ENCODE measurements at regions not wholly inside any gene's neighbourhood (a gene's known extent, or its start where the extent isn't known, plus 50 kb on each side); places are given as distances from the start of the nearest gene placed in this dataset.

DNA sequence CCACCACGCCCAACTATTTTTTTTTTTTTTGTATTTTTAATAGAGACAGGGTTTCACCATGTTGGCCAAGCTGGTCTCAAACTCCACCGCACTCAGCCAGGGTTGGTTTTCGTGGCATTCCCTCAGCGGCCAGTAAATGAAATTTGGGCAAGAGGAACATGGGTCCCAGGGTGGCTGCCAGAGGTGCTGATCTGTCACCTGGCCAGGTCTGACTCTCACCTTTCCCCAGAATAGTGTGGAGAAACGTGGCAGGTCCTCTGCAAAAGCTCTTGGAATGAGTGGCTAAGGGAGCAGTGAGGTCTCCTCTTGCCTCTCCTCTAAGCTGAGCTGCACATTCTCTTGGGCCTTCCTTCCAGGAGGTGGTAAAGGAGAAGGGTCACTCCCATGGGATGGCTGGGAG, 170.1 kb downstream of the IRX2 start:
- no peak overlapping the region for H3K4me3 ChIP-seq
- H3K36me3 ChIP-seq: no peaks in the 10 kb centered on the region
- peaks cover 43% of the 10 kb centered on the region for H3K4me1 ChIP-seq
- H4K20me1 ChIP-seq: no peaks in the 10 kb centered on the region
- no peaks in the 10 kb centered on the region; the same call in 1 of the 2 replicates for H3K27me3 ChIP-seq
- H3K9ac ChIP-seq: no peak overlapping the region
- TF ChIP-seq Cebpa-rat (IDR thresholded peaks at IDR 0.05): no peak
- no peak overlapping the region for H3K4me2 ChIP-seq
- peaks cover 10% of the 10 kb centered on the region; the same call in 1 of the 2 replicates for H3K9me3 ChIP-seq
- no peak overlapping the region for H3K27ac ChIP-seq

DNA sequence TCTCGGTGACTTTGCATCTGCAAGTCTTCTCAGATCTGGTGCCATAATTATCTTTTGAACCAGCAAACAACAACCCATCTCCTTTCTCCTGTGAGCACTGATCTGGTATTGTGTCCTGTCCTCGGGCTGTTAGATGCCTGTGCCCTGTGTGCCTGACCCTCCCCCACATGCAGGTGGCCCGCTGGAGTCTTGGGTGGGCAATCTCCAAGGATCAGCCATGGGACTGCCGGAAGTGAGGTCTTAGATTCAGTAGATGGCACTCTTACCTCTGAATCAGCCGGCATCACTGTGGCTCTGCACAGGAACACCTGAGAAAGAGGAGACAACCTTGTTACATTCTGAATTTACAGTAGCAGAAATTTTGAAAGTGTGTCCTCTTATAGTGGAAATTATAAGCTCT, 172.4 kb downstream of the IRX2 start:
- no peak overlapping the region for H3K27ac ChIP-seq
- H3K27me3 ChIP-seq: no peaks in the 10 kb centered on the region; the same call in 1 of the 2 replicates
- no peak overlapping the region for H3K9ac ChIP-seq
- no peaks in the 10 kb centered on the region for H4K20me1 ChIP-seq
- no peak for TF ChIP-seq Cebpa-rat (IDR thresholded peaks at IDR 0.05)
- H3K9me3 ChIP-seq: peaks cover 5% of the 10 kb centered on the region; the same call in 1 of the 2 replicates
- no peaks in the 10 kb centered on the region for H3K36me3 ChIP-seq
- H3K4me1 ChIP-seq: peaks cover 47% of the 10 kb centered on the region
- no peak overlapping the region for H3K4me3 ChIP-seq
- peak overlapping the region; percentile 62 for H3K4me2 ChIP-seq

DNA sequence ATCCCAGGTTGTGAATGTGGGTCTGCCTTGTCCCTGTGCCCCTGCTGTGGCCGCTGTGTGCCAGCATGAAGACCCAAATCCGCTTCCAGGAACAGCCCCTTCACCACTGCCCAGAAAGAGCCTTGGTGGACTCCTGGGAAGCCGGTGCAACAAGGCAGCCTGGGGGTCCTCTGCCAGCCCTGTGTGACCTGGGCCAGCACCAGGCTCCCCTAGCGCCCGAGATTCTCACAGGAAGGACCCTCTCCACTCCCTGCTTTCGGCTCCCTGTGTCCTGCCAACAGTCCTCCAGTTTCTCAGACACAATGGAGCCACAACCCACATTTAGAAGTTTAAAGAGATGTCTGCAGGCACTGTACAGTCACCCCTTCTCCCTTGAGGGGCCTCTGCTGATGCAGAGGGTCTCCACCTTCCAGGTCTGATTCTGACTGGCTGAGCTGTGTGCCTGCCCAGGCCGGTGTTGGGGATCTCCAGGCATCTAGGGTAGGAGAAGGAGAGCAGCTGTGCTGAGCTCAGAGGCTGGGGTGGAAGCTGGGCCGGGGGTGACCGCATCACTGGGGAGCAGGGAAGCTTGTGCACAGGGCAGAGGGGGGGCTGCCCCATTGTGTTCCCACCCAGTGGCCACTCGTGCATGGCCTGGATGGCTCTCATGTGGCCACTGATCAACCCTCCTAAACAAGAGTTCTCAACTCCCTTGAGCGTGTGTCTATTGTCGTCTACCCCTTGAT, 174.0 kb downstream of the IRX2 start:
- H3K4me2 ChIP-seq: peak overlapping the region; percentile 31; the same call in 1 of the 2 replicates
- H3K27me3 ChIP-seq: no peaks in the 10 kb centered on the region; the same call in 1 of the 2 replicates

DNA sequence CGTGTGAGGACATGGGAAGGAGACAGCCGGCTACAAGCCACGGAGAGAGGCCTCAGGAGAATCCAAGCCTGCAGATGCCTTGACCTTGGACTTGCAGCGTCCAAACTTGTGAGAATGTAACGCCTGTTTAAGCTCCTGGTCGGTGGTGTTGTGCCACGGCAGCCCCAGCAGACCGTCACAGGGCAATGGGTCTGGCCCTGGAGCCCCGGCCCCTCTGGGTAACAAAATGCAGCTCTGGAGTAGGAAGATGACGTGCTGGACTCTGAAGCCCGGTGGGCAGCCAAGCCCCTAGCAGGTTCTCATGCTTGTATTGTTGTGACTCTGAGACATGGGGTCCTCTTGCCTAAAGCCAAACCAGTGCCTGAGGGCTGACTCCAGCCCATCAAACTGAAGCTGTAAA, 174.7 kb downstream of the IRX2 start:
- Histone ChIP-seq H3K27me3 (no peaks in the 10 kb centered on the region; the same call in 1 of the 2 replicates), H4K20me1 (no peaks in the 10 kb centered on the region), H3K4me1 (peaks cover 30% of the 10 kb centered on the region), H3K27ac (no peak overlapping the region), H3K9ac (no peak overlapping the region), H3K4me2 (no peak overlapping the region), H3K36me3 (no peaks in the 10 kb centered on the region), H3K4me3 (no peak overlapping the region), H3K9me3 (no peaks in the 10 kb centered on the region)
- no peak for TF ChIP-seq Cebpa-rat (IDR thresholded peaks at IDR 0.05)

More for the DNA sequence above, 174.0 kb downstream of the IRX2 start:
- TF ChIP-seq Cebpa-rat (IDR thresholded peaks at IDR 0.05): no peak
- Histone ChIP-seq H3K9ac (no peak overlapping the region), H3K4me1 (peaks cover 36% of the 10 kb centered on the region), H3K9me3 (no peaks in the 10 kb centered on the region), H3K4me3 (no peak overlapping the region), H4K20me1 (no peaks in the 10 kb centered on the region), H3K27ac (no peak overlapping the region), H3K36me3 (no peaks in the 10 kb centered on the region)

DNA sequence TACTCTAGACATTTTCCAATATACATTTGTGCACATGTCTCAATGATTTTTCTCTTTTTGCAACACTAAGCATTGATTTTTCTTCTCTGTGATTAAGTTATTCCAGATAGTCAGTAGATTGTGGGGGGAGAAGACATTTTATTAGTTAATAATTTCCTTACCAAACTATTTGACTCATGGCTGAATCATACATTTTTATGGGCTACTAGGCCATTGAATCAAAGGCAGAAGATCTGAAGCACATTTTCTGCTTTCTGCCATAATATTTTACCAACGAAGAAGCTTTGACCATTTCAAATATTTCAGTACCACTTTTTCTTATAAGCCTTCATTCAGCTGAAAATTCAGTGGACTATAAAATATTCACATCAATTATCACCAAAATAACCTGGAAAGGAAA, 175.6 kb downstream of the IRX2 start:
- H3K4me2 ChIP-seq: no peak overlapping the region
- no peaks in the 10 kb centered on the region for H4K20me1 ChIP-seq
- no peak overlapping the region for H3K4me3 ChIP-seq
- H3K9me3 ChIP-seq: no peaks in the 10 kb centered on the region
- peaks cover 25% of the 10 kb centered on the region for H3K4me1 ChIP-seq
- no peaks in the 10 kb centered on the region; the same call in 1 of the 2 replicates for H3K27me3 ChIP-seq
- no peak overlapping the region for H3K9ac ChIP-seq
- no peaks in the 10 kb centered on the region for H3K36me3 ChIP-seq
- no peak for TF ChIP-seq Cebpa-rat (IDR thresholded peaks at IDR 0.05)
- H3K27ac ChIP-seq: no peak overlapping the region

DNA sequence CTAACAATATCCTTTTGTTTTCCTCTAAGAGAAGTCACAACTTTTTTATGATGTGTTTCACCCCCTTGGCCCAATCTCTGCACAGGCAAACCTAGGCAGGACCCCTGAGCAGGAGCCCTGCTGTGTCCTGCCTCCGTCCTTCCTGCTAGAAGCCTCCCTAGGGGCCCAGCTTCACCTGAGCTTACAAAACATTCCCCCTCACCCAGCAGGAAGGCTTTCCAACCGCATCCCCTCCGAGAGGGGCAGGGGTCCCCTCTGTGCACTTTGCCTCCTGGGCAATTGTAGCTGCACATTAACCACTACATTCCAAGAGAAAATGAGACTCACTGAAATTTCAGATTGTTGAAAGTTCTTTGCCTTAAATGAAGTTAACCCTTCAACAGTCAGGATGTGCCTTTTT, 176.2 kb downstream of the IRX2 start:
- Histone ChIP-seq H3K4me2 (no peak overlapping the region; the same call in 1 of the 2 replicates), H4K20me1 (no peaks in the 10 kb centered on the region)

DNA sequence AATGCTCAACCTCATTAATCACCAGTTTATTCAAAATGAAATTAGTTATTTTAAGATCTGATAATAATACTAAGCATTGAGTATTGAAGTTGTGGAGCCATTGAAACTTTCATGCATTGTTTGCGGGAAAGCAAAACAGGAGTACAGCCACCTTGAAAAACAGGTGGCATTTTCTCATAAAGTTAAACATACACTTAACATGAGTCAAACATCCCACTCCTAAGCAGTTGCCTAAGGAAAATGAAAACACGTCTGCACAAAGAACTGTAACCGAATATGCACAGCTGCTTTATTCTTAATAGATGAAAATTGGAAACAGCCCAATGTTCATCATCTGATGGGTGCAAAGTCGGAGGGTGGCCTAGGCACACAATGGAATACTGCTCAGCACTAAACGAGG, 177.3 kb downstream of the IRX2 start:
- no peak for TF ChIP-seq Cebpa-rat (IDR thresholded peaks at IDR 0.05)
- H3K27ac ChIP-seq: no peak overlapping the region

More for the DNA sequence above, 176.2 kb downstream of the IRX2 start:
- H3K4me3 ChIP-seq: no peak overlapping the region
- no peak overlapping the region for H3K9ac ChIP-seq
- no peaks in the 10 kb centered on the region for H3K36me3 ChIP-seq
- no peak overlapping the region for H3K27ac ChIP-seq
- H3K27me3 ChIP-seq: no peaks in the 10 kb centered on the region; the same call in 1 of the 2 replicates
- no peaks in the 10 kb centered on the region for H3K9me3 ChIP-seq
- H3K4me1 ChIP-seq: peaks cover 27% of the 10 kb centered on the region
- no peak for TF ChIP-seq Cebpa-rat (IDR thresholded peaks at IDR 0.05)

DNA sequence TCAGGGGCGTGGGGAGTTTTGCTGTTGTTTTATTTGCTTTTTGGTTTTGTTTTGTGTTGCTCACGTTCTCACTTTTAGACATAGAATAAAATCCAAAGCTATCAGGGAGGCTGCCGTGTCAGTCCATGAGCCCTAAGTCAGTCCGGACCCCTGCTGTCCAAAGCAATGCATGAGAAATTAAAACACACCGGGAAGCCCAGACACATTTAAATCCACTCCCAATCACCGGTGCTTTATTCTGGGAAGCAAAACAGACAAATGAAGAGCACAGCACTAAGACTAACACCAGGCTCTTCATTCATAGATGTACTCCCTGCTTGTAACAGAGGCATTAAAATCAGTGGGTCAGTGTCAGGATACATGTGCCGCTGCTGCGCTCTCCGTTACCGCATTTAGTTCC, 180.9 kb downstream of the IRX2 start:
- H3K27me3 ChIP-seq: no peaks in the 10 kb centered on the region
- no peak overlapping the region for H3K27ac ChIP-seq
- H3K4me1 ChIP-seq: peaks cover 27% of the 10 kb centered on the region
- H3K9me3 ChIP-seq: peaks cover 3% of the 10 kb centered on the region; the same call in 1 of the 2 replicates
- no peaks in the 10 kb centered on the region for H4K20me1 ChIP-seq
- H3K36me3 ChIP-seq: no peaks in the 10 kb centered on the region
- TF ChIP-seq Cebpa-rat (IDR thresholded peaks at IDR 0.05): no peak
- no peak overlapping the region for H3K9ac ChIP-seq
- no peak overlapping the region for H3K4me2 ChIP-seq
- H3K4me3 ChIP-seq: no peak overlapping the region

More for the DNA sequence above, 177.3 kb downstream of the IRX2 start:
- no peak overlapping the region for H3K9ac ChIP-seq
- H3K36me3 ChIP-seq: no peaks in the 10 kb centered on the region
- no peak overlapping the region for H3K4me3 ChIP-seq
- peaks cover 34% of the 10 kb centered on the region for H3K4me1 ChIP-seq
- no peaks in the 10 kb centered on the region; the same call in 1 of the 2 replicates for H3K27me3 ChIP-seq
- H3K4me2 ChIP-seq: no peak overlapping the region
- H4K20me1 ChIP-seq: no peaks in the 10 kb centered on the region
- H3K9me3 ChIP-seq: no peaks in the 10 kb centered on the region

DNA sequence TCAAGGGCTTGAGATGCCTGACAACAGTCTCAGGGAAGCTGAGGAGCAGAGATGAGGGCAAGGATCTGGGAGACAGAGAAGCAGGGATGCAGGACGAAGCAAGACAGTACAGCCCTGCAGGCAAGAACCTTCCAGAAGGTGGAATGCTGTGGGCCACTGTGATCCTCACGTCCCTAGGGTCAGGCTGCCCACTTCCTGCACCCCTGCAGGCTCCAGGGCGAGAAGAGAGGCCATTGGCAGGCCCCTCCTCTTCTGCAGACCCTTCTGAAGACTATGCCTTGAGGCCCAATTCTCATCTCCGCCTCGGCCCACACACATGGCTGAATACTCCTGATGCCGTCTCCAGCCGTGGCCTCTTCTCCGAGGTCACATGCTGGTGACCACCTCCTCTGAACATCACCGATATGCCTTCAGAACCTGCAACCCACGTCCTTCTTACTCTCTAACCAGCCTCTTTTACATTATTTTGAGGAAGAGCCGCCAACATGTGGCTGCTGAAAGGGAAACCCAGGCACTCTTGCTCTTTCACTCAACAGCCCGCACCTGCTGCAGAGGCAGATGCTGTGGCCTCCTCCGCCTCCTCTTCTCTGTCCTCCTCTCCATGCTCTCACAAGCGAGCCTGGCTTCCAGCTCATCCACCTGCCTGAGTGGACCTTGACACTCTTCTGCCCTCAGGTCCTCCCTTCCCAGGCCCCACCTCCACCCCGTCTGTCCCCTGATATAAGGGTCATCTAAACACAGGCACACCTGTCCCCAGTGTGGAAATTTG, 181.5 kb downstream of the IRX2 start:
- H4K20me1 ChIP-seq: no peaks in the 10 kb centered on the region
- H3K9me3 ChIP-seq: peaks cover 10% of the 10 kb centered on the region; the same call in 1 of the 2 replicates
- peaks cover 24% of the 10 kb centered on the region for H3K4me1 ChIP-seq
- H3K9ac ChIP-seq: no peak overlapping the region
- H3K4me3 ChIP-seq: no peak overlapping the region
- peak overlapping the region; percentile 53 for H3K4me2 ChIP-seq
- H3K27ac ChIP-seq: 0 out of 2 replicates have a peak overlapping the region, but pooled peaks have one; percentile 11
- no peaks in the 10 kb centered on the region for H3K36me3 ChIP-seq
- TF ChIP-seq Cebpa-rat (IDR thresholded peaks at IDR 0.05): no peak
- no peaks in the 10 kb centered on the region for H3K27me3 ChIP-seq

DNA sequence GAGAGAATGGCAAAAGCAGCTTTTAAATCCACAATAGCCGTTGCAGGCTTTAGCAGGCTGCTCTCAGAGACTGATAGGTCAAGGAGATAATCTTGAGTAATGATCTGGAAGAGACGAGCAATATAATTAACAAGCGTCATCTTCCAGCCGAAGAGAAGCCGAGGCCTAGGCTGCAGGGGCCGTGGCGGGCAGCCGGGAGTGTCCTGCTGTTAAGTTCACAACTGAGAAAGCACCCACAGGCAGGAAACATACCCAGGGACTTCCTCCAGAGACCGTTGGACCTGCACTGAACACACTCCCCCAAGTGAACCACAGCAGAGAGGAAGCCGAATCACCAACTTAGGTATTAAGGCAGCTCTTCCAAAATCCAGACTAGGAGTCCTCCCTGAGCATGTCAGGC, 182.3 kb downstream of the IRX2 start:
- no peak for TF ChIP-seq Cebpa-rat (IDR thresholded peaks at IDR 0.05)
- Histone ChIP-seq H3K36me3 (no peaks in the 10 kb centered on the region), H3K27ac (0 out of 2 replicates have a peak overlapping the region, but pooled peaks have one; percentile 11)

More for the DNA sequence above, 182.3 kb downstream of the IRX2 start:
- Histone ChIP-seq H4K20me1 (no peaks in the 10 kb centered on the region), H3K4me3 (no peak overlapping the region), H3K4me2 (peak overlapping the region; percentile 53), H3K27me3 (no peaks in the 10 kb centered on the region), H3K9ac (no peak overlapping the region), H3K9me3 (peaks cover 14% of the 10 kb centered on the region; the same call in 1 of the 2 replicates), H3K4me1 (peaks cover 24% of the 10 kb centered on the region)
